ENCODE measurements at regions not wholly inside any gene's neighbourhood (a gene's known extent, or its start where the extent isn't known, plus 50 kb on each side); places are given as distances from the start of the nearest gene placed in this dataset.
A peak's percentile ranks its signal among the peaks of the same experiment; 100 is the strongest.

DNA sequence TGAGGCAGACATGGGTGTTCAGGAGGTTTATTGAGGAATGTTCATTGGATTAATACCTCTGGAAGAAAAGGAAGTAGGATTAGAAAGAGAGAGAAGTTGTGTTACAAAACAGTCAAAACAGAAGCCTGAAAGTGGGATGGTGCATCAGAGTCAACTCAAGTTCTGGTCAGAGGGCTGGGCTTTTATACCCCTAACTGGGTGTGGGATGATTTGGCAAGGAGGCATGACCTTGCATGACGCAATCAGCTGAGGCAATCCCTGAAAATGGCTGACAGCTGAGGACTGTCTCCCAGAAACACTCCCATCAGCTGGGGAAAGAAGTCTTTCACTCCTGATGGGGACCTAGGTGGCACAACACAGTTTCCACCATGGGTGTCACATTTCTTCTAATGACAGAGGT lies 818.2 kb downstream of the SATB2 start:
- no peak overlapping the region for H3K4me3 ChIP-seq (ENCODE audit: low read depth, low read length)
- TF ChIP-seq, protein P1, sequence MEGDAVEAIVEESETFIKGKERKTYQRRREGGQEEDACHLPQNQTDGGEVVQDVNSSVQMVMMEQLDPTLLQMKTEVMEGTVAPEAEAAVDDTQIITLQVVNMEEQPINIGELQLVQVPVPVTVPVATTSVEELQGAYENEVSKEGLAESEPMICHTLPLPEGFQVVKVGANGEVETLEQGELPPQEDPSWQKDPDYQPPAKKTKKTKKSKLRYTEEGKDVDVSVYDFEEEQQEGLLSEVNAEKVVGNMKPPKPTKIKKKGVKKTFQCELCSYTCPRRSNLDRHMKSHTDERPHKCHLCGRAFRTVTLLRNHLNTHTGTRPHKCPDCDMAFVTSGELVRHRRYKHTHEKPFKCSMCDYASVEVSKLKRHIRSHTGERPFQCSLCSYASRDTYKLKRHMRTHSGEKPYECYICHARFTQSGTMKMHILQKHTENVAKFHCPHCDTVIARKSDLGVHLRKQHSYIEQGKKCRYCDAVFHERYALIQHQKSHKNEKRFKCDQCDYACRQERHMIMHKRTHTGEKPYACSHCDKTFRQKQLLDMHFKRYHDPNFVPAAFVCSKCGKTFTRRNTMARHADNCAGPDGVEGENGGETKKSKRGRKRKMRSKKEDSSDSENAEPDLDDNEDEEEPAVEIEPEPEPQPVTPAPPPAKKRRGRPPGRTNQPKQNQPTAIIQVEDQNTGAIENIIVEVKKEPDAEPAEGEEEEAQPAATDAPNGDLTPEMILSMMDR (IDR thresholded peaks at IDR 0.05; ENCODE audit: insufficient read depth, low read length), result no peak
- DNase-seq (ENCODE audit: low read depth), result no peak

DNA sequence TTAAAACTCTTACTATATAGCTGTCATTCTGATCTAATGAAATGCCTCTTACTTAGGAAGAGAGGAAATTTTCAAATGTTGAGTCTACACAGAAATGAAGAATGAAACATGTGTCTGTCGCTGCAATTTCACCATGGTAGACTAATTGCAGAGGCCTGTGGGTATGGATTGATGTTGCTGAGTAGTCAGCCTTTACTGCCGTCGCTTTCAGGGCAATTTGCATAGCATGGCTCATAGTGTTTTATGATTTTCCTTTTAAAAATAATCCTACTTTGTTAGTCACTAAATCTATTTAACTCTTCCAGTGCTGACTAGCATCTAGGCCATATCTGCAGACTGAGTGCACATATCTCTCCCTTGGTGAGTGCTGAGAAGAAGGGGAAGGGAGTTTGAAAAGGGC lies 819.2 kb downstream of the SATB2 start:
- TF ChIP-seq, protein P1 (IDR thresholded peaks at IDR 0.05; ENCODE audit: insufficient read depth, low read length), result no peak
- DNase-seq (ENCODE audit: low read depth), result no peak

DNA sequence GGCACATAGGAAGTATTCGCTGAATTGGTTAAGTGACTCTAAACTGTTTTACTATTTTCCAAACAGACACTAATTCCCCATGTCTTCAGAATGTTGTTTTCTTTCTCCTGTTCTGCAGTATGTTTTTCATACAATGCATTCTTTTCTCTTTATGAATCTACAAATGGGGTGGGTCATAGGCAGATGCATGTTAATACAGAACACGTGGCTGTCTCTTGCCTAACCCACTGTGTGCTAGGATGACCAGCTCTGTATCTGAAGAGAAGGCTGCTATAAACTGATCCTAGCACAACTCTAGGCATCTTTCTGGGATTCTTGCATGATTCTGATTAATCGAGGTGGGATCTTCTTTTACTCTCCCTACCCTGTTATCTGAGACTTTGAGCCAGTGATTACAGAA lies 826.0 kb downstream of the PLCL1 start:
- no peak for DNase-seq (ENCODE audit: low read depth)
- no peak overlapping the region for H3K4me3 ChIP-seq (ENCODE audit: low read depth, low read length)
- TF ChIP-seq, protein P1 (IDR thresholded peaks at IDR 0.05; ENCODE audit: insufficient read depth, low read length), result no peak

More for the DNA sequence above, 819.2 kb downstream of the SATB2 start:
- no peak overlapping the region for H3K4me3 ChIP-seq (ENCODE audit: low read depth, low read length)

DNA sequence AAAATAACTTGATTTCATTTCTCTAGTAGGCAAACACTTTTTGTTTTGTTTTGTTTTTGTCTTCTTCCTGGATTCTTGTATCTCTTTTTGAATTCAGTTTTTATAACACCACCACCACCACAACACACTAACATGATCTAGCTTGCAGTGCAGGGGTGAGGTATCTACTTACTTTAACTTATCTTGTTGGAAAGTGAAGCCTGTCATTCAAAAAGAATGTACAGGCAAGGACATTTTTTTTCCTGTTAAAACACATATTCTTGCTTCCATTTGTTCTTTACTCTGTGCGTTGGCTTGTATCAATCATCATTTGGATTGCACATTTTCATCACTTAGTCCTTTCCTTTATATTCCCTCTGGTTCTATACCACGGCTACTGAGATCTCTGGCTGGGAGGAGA lies 824.2 kb downstream of the PLCL1 start:
- no peak for DNase-seq (ENCODE audit: low read depth)
- no peak overlapping the region for H3K4me3 ChIP-seq (ENCODE audit: low read depth, low read length)
- TF ChIP-seq, protein P1 (IDR thresholded peaks at IDR 0.05; ENCODE audit: insufficient read depth, low read length), result no peak

DNA sequence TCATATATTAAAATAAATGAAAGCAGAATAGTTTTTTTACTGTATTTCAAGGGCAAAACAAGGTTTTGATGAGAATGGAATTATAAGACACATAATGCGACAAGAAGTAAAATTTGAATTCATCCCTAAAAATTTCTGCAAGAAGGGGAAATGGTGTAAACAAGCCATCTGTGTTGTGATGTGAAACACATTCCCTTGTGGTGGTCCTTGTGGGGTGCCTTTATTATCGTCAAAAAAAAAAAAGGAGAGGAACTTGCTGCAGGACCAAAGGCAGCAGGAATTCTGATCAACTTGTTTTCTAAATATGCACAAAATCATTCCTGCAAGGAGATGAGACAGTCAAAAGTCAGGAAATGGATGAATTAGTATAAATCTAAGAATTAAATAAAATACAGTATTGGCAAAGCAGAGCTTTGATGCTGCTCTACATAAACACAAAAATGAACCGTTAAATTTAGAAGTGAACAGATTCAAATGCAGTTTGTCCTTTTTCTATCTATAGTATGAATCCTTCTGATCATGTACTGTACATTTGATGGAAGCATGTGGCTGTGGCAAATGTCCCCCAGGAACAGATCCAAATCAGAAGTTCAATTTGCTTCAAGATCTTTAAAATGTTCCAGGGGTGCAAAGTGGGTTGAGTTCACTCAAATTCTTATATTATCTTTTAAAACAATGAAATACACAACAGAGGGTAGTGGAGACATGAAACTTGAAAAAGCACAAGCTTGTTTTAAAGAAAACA lies 818.8 kb downstream of the PLCL1 start:
- no peak overlapping the region for H3K4me3 ChIP-seq (ENCODE audit: low read depth, low read length)
- TF ChIP-seq, protein P1 (IDR thresholded peaks at IDR 0.05; ENCODE audit: insufficient read depth, low read length), result no peak
- DNase-seq (ENCODE audit: low read depth), result no peak

DNA sequence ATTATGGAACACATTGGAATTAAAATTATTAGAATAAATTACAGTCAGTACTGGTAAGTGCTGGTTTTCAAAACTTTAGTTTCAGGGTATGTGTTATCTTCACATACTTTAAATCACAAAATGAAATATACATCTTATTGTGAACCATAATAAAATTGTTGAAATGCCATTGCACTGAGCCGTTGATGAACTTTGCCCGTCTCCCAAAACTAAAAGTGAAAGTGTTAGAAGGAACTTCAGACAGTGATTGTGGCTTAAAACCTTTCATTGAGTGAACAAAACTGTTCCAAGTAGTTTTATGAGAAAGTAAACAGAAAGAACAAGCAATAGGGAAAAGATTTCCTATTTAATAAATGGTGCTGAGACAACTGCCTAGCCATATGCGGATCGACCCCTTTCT lies 811.6 kb downstream of the PLCL1 start:
- TF ChIP-seq, protein P1 (IDR thresholded peaks at IDR 0.05; ENCODE audit: insufficient read depth, low read length), result no peak
- peak; percentile 2 for DNase-seq (ENCODE audit: low read depth)
- H3K4me3 ChIP-seq (ENCODE audit: low read depth, low read length), result no peak overlapping the region

DNA sequence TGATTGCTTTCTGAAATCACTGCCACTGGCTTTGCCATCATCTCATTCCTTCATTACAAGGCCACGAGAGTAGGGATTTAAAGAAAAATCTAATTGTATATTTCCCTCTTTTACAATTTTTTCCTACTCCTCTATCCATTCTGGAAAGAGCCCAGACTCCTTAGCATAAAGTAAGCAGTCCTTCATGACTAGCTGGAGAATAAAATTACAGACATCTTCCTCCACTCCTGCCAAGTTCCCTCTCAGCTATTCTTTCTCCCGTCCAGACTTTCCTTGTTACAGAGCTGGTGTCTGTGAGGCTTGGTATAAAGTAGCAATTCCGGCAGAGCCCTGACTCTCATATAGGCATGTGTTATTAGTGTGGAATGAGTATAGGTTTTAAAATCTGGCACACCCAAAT lies 806.8 kb downstream of the PLCL1 start:
- TF ChIP-seq, protein P1 (IDR thresholded peaks at IDR 0.05; ENCODE audit: insufficient read depth, low read length), result no peak
- no peak for DNase-seq (ENCODE audit: low read depth)
- H3K4me3 ChIP-seq (ENCODE audit: low read depth, low read length), result no peak overlapping the region

Data from fibroblast of the aortic adventitia (primary cell).